RWPE1 (cell line): ENCODE measurements at regions not wholly inside any gene's neighbourhood (a gene's known extent, or its start where the extent isn't known, plus 50 kb on each side); places are given as distances from the start of the nearest gene placed in this dataset.

Experiments used
- CTCF ChIA-PET: fragments of 350-600 bp; sonication (Branson Sonifier 250); formaldehyde crosslinking; extraction: SDS; loops from one replicate; lab custom pipeline; 2021; lab: Yijun Ruan, JAX
- POLR2A ChIA-PET: fragments of 400-600 bp; formaldehyde crosslinking; extraction: SDS; loops from one replicate; lab custom pipeline; 2020; ENCODE audit warnings: antibody characterized with exemption; ENCODE audit not compliant: low non-redundant PET; lab: Yijun Ruan, JAX
- DNase-seq: peaks from one replicate; pipeline ENCODE4 v3.0.0; 2012; ENCODE audit warnings: low spot score
- H3K27ac ChIP-seq: fragments of 450-650 bp; 2 replicates; pipeline ENCODE4 v1.5.1; 2017
- CTCF ChIP-seq: fragments of 450-650 bp; conservative IDR thresholded peaks from 2 replicates; pipeline ENCODE4 v1.5.1; 2017; ENCODE audit warnings: low read depth, mild to moderate bottlenecking

- CTCF ChIA-PET, result no interaction called here
Observed at GRCh38 chr2:161017780-161018470, 142.3 kb upstream of the TANK start.

GRCh38 chr2:161019311-161019710, 140.9 kb upstream of the TANK start:
- CTCF ChIA-PET, result no interaction called here

More at GRCh38 chr2:161017780-161018470, 142.3 kb upstream of the TANK start:
- DNase-seq, result no peak
- TF ChIP-seq CTCF, result no peak
- POLR2A ChIA-PET, result no interaction called here
- H3K27ac ChIP-seq, result no peak overlapping the region

GRCh38 chr2:161020437-161020836, 139.8 kb upstream of the TANK start:
- DNase-seq, result no peak
- POLR2A ChIA-PET, result no interaction called here
- H3K27ac ChIP-seq, result no peak overlapping the region
- CTCF ChIA-PET, result interaction anchor here (0.6 kb wide), 1 partner anchor 1594 kb away, joined by 4 read pairs; no protein-coding TSS in a partner anchor
- TF ChIP-seq CTCF, result no peak

More at GRCh38 chr2:161019311-161019710, 140.9 kb upstream of the TANK start:
- H3K27ac ChIP-seq, result no peak overlapping the region
- DNase-seq, result no peak
- POLR2A ChIA-PET, result no interaction called here
- no peak for TF ChIP-seq CTCF

- H3K27ac ChIP-seq, result no peak overlapping the region
- POLR2A ChIA-PET, result no interaction called here
- no peak for TF ChIP-seq CTCF
- DNase-seq, result no peak
- CTCF ChIA-PET, result no interaction called here
Observed at GRCh38 chr2:161028581-161028980, 131.6 kb upstream of the TANK start.

GRCh38 chr2:161029321-161029720, 130.9 kb upstream of the TANK start:
- TF ChIP-seq CTCF, result no peak
- no peak for DNase-seq
- POLR2A ChIA-PET, result no interaction called here
- H3K27ac ChIP-seq, result no peak overlapping the region
- CTCF ChIA-PET, result no interaction called here

- DNase-seq, result peak; percentile 92
- POLR2A ChIA-PET, result no interaction called here
- H3K27ac ChIP-seq, result peak overlapping the region; percentile 74
- CTCF ChIA-PET, result interaction anchor here (0.5 to 0.6 kb wide), 3 partner anchors 60 to 1304 kb away, joined by 3 to 4 read pairs (median 3); no protein-coding TSS in a partner anchor
- no peak for TF ChIP-seq CTCF
Observed at GRCh38 chr2:161030260-161031063, 129.8 kb upstream of the TANK start.
